Esophagus muscularis mucosa (tissue), 4 donors: ENCODE measurements at regions not wholly inside any gene's neighbourhood (a gene's known extent, or its start where the extent isn't known, plus 50 kb on each side); places are given as distances from the start of the nearest gene placed in this dataset.

Experiments
- DNase-seq: peaks from one replicate; pipeline ENCODE4 v3.0.0-alpha.2; 2017; ENCODE audit errors: extremely low spot score
- H3K27ac ChIP-seq, 4 donors: fragments of 200-600 bp; sonication (generic); replicated peaks in 1 of 4; 1 replicate in 3 of 4; 2 replicates in 1 of 4; pipeline ENCODE4 v1.5.1; 2016 to 2019; ENCODE audit warnings: mild to moderate bottlenecking in 1 of 4
- H3K27me3 ChIP-seq, 4 donors: fragments of 200-600 bp; sonication (generic); one replicate each; pipeline versions ENCODE4 v1.5.1 to v1.6.0; 2016 to 2019
- H3K36me3 ChIP-seq, 4 donors: fragments of 200-600 bp; sonication (generic); one replicate each; pipeline ENCODE4 v1.5.1; 2016 to 2019
- H3K4me1 ChIP-seq, 4 donors: fragments of 200-600 bp; sonication (generic); one replicate each; pipeline ENCODE4 v1.5.1; 2016 to 2019
- H3K4me3 ChIP-seq, 4 donors: fragments of 200-600 bp; sonication (generic); 1 replicate in 2 of 4; 2 replicates in 2 of 4; pipeline ENCODE4 v1.5.1; 2016 to 2019; ENCODE audit warnings: mild to moderate bottlenecking in 4 of 4, moderate library complexity in 1 of 4
- H3K9me3 ChIP-seq, 4 donors: fragments of 200-600 bp; sonication (generic); 1 replicate in 3 of 4; 2 replicates in 1 of 4; pipeline ENCODE4 v1.5.1; 2016 to 2019
- EP300 ChIP-seq: sonication (generic); formaldehyde crosslinking; IDR thresholded peaks from one replicate; pipeline ENCODE4 v1.6.1; 2017; ENCODE audit warnings: antibody characterized with exemption
- POLR2A ChIP-seq: fragments of 450-650 bp; IDR thresholded peaks from one replicate; pipeline ENCODE4 v1.6.1; 2017; ENCODE audit warnings: antibody characterized with exemption, moderate library complexity, mild to moderate bottlenecking, low read depth
- POLR2AphosphoS5 ChIP-seq, 2 donors: sonication (generic); formaldehyde crosslinking; IDR thresholded peaks; one replicate each; pipeline ENCODE4 v1.6.1; 2017; ENCODE audit warnings: antibody characterized with exemption in 2 of 2
- WGBS: methylation state at CpG from one replicate; pipeline ENCODE4 v1.1.5; 2018; 5-methylcytosine and 5-hydroxymethylcytosine counted together
- intact Hi-C: fragments of 100-400 bp; cut with DNase I; formaldehyde crosslinking; loops from one replicate; pipeline ENCODE4 v1.15.1; 2023
- TF ChIP-seq, protein P1 (sequence below), 3 experiments: fragments of 200-600 bp in 2 of 3; fragments of 450-650 bp in 1 of 3; sonication (generic) in 2 of 3; IDR thresholded peaks; one replicate each; pipeline ENCODE4 v1.5.1; 2017 to 2019; ENCODE audit warnings: antibody characterized with exemption in 3 of 3, mild to moderate bottlenecking in 2 of 3, moderate library complexity in 1 of 3

DNA sequence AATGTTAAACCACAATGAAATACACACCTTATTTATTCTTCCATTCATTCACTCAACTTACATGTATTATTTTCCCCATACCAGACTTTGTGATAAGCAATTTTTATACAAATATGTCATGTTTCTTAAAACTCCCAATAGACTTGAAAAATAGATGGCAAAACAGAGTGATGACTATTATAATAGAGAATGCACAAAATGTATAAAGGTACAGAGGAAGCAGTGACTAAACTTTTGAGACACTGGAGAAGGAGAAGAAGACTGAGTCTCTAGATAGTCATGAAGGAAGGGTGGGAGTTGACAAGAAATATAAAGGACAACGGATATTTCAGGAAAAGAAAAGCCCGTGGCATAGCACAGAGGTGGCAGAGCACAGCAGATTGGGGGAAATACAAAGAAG, 198.1 kb upstream of the SLC39A10 start:
- no peak for TF ChIP-seq EP300
- TF ChIP-seq POLR2A, result no peak
- TF ChIP-seq, protein P1, sequence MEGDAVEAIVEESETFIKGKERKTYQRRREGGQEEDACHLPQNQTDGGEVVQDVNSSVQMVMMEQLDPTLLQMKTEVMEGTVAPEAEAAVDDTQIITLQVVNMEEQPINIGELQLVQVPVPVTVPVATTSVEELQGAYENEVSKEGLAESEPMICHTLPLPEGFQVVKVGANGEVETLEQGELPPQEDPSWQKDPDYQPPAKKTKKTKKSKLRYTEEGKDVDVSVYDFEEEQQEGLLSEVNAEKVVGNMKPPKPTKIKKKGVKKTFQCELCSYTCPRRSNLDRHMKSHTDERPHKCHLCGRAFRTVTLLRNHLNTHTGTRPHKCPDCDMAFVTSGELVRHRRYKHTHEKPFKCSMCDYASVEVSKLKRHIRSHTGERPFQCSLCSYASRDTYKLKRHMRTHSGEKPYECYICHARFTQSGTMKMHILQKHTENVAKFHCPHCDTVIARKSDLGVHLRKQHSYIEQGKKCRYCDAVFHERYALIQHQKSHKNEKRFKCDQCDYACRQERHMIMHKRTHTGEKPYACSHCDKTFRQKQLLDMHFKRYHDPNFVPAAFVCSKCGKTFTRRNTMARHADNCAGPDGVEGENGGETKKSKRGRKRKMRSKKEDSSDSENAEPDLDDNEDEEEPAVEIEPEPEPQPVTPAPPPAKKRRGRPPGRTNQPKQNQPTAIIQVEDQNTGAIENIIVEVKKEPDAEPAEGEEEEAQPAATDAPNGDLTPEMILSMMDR (IDR thresholded peaks at IDR 0.05), result no peak
- TF ChIP-seq POLR2AphosphoS5 (IDR thresholded peaks at IDR 0.05), result no peak
- 87% methylated on average over 2 of the region's 2 CpGs for WGBS
- Histone ChIP-seq H3K4me3 (no peak overlapping the region), H3K9me3 (no peaks in the 10 kb centered on the region), H3K27me3 (no peaks in the 10 kb centered on the region), H3K27ac (no peak overlapping the region), H3K4me1 (no peaks in the 10 kb centered on the region), H3K36me3 (no peaks in the 10 kb centered on the region)
- intact Hi-C loops, result no loop called here
- DNase-seq, result no peak

DNA sequence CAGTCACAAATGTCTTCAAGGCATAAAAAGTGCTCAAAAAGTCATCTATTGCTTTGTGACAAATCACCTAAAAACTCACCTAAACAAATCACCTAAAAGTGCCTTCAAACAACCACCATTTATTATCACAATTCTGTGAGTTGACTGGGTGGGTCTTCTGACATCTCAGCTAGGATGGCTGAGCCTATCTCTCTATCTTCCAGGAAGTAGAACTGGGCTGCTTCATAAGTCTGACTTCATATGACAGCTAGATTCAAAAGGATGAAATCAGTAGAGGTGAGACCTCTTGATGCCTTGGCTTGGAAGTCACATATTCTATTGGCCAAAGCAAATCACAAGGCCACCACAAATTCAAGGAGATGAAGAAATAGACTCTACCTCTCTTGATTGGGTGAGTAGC, 199.2 kb upstream of the SLC39A10 start:
- no peak for DNase-seq
- H3K9me3 ChIP-seq, result no peaks in the 10 kb centered on the region

DNA sequence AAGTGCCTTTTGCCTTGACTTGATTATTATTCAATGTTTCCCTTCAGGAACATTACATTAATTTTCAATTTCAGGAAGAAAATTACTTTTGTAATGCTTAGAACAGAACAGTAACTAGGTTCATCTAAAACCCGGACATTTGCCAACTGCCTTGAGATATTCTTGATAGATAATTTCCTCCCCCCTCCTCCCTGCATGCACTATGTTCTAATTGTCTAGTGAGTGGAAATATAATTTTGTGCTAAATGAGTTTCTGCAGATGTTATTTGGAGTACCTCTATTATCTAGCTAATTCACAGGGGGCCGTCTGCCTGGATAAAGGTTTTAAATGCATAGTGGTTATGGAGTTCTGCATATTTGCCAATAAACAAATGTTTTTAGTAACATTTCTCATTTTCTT, 200.3 kb upstream of the SLC39A10 start:
- intact Hi-C loops, result no loop called here
- 63% methylated on average over 2 of the region's 2 CpGs for WGBS
- H3K4me3 ChIP-seq, result no peak overlapping the region

More for the DNA sequence above, 199.2 kb upstream of the SLC39A10 start:
- Histone ChIP-seq H3K4me3 (no peak overlapping the region), H3K4me1 (no peaks in the 10 kb centered on the region), H3K27ac (no peak overlapping the region), H3K36me3 (no peaks in the 10 kb centered on the region), H3K27me3 (no peaks in the 10 kb centered on the region)
- no peak for TF ChIP-seq POLR2AphosphoS5 (IDR thresholded peaks at IDR 0.05)
- TF ChIP-seq, protein P1 (IDR thresholded peaks at IDR 0.05), result no peak
- no peak for TF ChIP-seq POLR2A
- TF ChIP-seq EP300, result no peak
- intact Hi-C loops, result no loop called here

DNA sequence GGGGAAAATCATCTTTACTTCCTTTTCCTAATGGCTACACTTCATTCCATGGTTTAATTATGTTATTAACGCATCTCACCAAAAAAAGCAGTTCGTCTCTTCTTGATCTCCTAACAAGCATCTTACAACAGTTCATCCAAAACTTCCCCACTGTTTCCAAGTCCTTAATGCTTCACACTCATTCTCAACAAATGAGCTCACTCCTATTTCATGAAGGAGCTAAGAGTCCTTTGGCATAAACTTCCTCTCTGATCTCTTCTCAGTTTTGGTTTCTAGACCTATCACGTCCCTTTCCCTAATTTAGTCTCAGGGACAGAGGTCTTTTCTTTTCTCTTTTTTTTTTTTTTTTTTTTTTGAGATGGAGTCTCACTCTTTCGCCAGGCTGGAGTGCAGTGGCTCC, 205.9 kb upstream of the SLC39A10 start:
- no peaks in the 10 kb centered on the region for H3K9me3 ChIP-seq
- WGBS, result 67% methylated on average over 4 of the region's 4 CpGs
- no peak for DNase-seq
- no peaks in the 10 kb centered on the region for H3K27me3 ChIP-seq
- intact Hi-C loops, result no loop called here
- H3K4me1 ChIP-seq, result no peaks in the 10 kb centered on the region
- no peak overlapping the region for H3K4me3 ChIP-seq
- no peaks in the 10 kb centered on the region for H3K36me3 ChIP-seq
- TF ChIP-seq EP300, result no peak
- TF ChIP-seq, protein P1 (IDR thresholded peaks at IDR 0.05), result no peak
- no peak for TF ChIP-seq POLR2A
- TF ChIP-seq POLR2AphosphoS5 (IDR thresholded peaks at IDR 0.05), result no peak
- no peak overlapping the region for H3K27ac ChIP-seq

More for the DNA sequence above, 200.3 kb upstream of the SLC39A10 start:
- TF ChIP-seq POLR2A (no peak), POLR2AphosphoS5 (IDR thresholded peaks at IDR 0.05) (no peak), EP300 (no peak)
- TF ChIP-seq, protein P1 (IDR thresholded peaks at IDR 0.05), result no peak
- DNase-seq, result no peak
- H3K36me3 ChIP-seq, result no peaks in the 10 kb centered on the region
- H3K27me3 ChIP-seq, result no peaks in the 10 kb centered on the region
- no peak overlapping the region for H3K27ac ChIP-seq
- H3K9me3 ChIP-seq, result no peaks in the 10 kb centered on the region
- no peaks in the 10 kb centered on the region for H3K4me1 ChIP-seq

DNA sequence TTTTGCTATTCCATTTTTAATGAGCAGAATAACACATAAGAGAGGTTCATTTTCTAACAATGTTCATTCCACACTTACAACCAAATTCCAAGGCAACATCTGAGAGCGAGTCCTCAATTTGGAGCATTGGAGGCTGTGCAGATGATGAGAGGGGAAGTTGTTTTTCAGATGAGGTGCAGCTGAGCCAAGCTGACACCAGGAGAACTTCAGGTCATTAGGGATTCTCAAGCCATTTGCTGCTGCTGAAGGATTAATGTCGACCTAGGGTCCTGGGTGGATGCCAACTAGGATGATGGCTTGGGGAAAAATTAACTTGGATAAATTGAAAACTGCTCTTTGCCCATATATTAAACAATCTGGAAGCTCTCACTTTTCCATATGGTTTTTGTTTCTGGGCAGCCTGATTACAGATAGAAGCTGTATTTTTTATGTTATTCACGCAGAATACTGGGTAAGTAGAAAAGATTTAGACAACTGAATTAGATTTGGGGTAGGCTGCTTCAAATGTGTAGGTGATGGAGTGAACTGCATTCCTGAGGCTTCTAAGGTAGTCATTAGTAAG, 206.4 kb upstream of the SLC39A10 start:
- intact Hi-C loops, result no loop called here
- WGBS, result 35% methylated on average over 3 of the region's 3 CpGs
- H3K9me3 ChIP-seq, result no peaks in the 10 kb centered on the region

More for the DNA sequence above, 206.4 kb upstream of the SLC39A10 start:
- H3K27ac ChIP-seq, result no peak overlapping the region
- H3K4me3 ChIP-seq, result no peak overlapping the region
- no peaks in the 10 kb centered on the region for H3K36me3 ChIP-seq
- DNase-seq, result no peak
- H3K27me3 ChIP-seq, result no peaks in the 10 kb centered on the region
- H3K4me1 ChIP-seq, result no peaks in the 10 kb centered on the region
- no peak for TF ChIP-seq POLR2AphosphoS5 (IDR thresholded peaks at IDR 0.05)
- TF ChIP-seq POLR2A, result no peak
- TF ChIP-seq, protein P1 (IDR thresholded peaks at IDR 0.05), result no peak
- no peak for TF ChIP-seq EP300
